ENCODE measurements at regions not wholly inside any gene's neighbourhood (a gene's known extent, or its start where the extent isn't known, plus 50 kb on each side); places are given as distances from the start of the nearest gene placed in this dataset.
"Not testable (repeated sequence)": the region's sequence is repeated elsewhere in the genome, so short reads cannot be mapped to it uniquely, and the experiment has no call there.

GRCh38 chr2:200184748-200185627 is 121.5 kb upstream of the SPATS2L start:
- no peak for DNase-seq
- no peak for ATAC-seq (ENCODE audit: poor library complexity)
- intact Hi-C loops (cut with DNase I) = no loop called here

GRCh38 chr2:200185628-200186000 is 120.9 kb upstream of the SPATS2L start:
- DNase-seq = no peak
- intact Hi-C loops (cut with DNase I) = no loop called here

GRCh38 chr2:200186002-200186401 is 120.5 kb upstream of the SPATS2L start:
- DNase-seq (no peak), ATAC-seq (ENCODE audit: poor library complexity) (no peak)
- intact Hi-C loops (cut with DNase I) = no loop called here

More at GRCh38 chr2:200185628-200186000, 120.9 kb upstream of the SPATS2L start:
- ATAC-seq (ENCODE audit: poor library complexity) = no peak

- DNase-seq (no peak), ATAC-seq (ENCODE audit: poor library complexity) (no peak)
- intact Hi-C loops (cut with DNase I) = no loop called here
These were observed 117.6 kb upstream of the SPATS2L start for GRCh38 chr2:200188876-200189275.

GRCh38 chr2:200189964-200190363 is 116.5 kb upstream of the SPATS2L start:
- DNase-seq (no peak), ATAC-seq (ENCODE audit: poor library complexity) (no peak)
- intact Hi-C loops (cut with DNase I) = no loop called here

GRCh38 chr2:200193331-200193730 is 113.2 kb upstream of the SPATS2L start:
- DNase-seq = no peak
- ATAC-seq (ENCODE audit: poor library complexity) = no peak
- intact Hi-C loops (cut with DNase I) = no loop called here

- ATAC-seq (ENCODE audit: poor library complexity) (no peak), DNase-seq (no peak)
- intact Hi-C loops (cut with DNase I) = no loop called here
These were observed 112.7 kb upstream of the SPATS2L start for GRCh38 chr2:200193791-200194190.

GRCh38 chr2:200194746-200195145 is 111.7 kb upstream of the SPATS2L start:
- DNase-seq (no peak), ATAC-seq (ENCODE audit: poor library complexity) (no peak)
- intact Hi-C loops (cut with DNase I) = no loop called here

GRCh38 chr2:200199005-200199404 is 107.5 kb upstream of the SPATS2L start:
- DNase-seq (no peak), ATAC-seq (ENCODE audit: poor library complexity) (no peak)
- intact Hi-C loops (cut with DNase I) = no loop called here

GRCh38 chr2:200199576-200200263 is 106.8 kb upstream of the SPATS2L start:
- ATAC-seq (ENCODE audit: poor library complexity) (no peak), DNase-seq (no peak)
- intact Hi-C loops (cut with DNase I) = no loop called here

GRCh38 chr2:200201839-200202238 is 104.7 kb upstream of the SPATS2L start:
- intact Hi-C loops (cut with DNase I); DNase-seq; ATAC-seq (ENCODE audit: poor library complexity): not testable (repeated sequence)

- intact Hi-C loops (cut with DNase I) = no loop called here
- DNase-seq (no peak), ATAC-seq (ENCODE audit: poor library complexity) (no peak)
These were observed 103.1 kb upstream of the SPATS2L start for GRCh38 chr2:200203381-200203827.

- intact Hi-C loops (cut with DNase I) = no loop called here
- ATAC-seq (ENCODE audit: poor library complexity) = no peak
- no peak for DNase-seq
These were observed 98.5 kb upstream of the SPATS2L start for GRCh38 chr2:200208041-200208440.

GRCh38 chr2:200209030-200209429 is 97.5 kb upstream of the SPATS2L start:
- ATAC-seq (ENCODE audit: poor library complexity) (no peak), DNase-seq (no peak)
- intact Hi-C loops (cut with DNase I) = no loop called here

GRCh38 chr2:200211643-200212042 is 94.8 kb upstream of the SPATS2L start:
- intact Hi-C loops (cut with DNase I) = no loop called here
- ATAC-seq (ENCODE audit: poor library complexity) = no peak

GRCh38 chr2:200212862-200213425 is 93.5 kb upstream of the SPATS2L start:
- DNase-seq (no peak), ATAC-seq (ENCODE audit: poor library complexity) (no peak)
- intact Hi-C loops (cut with DNase I) = no loop called here

More at GRCh38 chr2:200211643-200212042, 94.8 kb upstream of the SPATS2L start:
- DNase-seq = no peak

- DNase-seq = no peak
- intact Hi-C loops (cut with DNase I) = no loop called here
- no peak for ATAC-seq (ENCODE audit: poor library complexity)
These were observed 90.2 kb upstream of the SPATS2L start for GRCh38 chr2:200216310-200216709.

GRCh38 chr2:200217320-200217719 is 89.2 kb upstream of the SPATS2L start:
- DNase-seq (no peak), ATAC-seq (ENCODE audit: poor library complexity) (no peak)
- intact Hi-C loops (cut with DNase I) = no loop called here

GRCh38 chr2:200218645-200219044 is 87.8 kb upstream of the SPATS2L start:
- ATAC-seq (ENCODE audit: poor library complexity) (no peak), DNase-seq (no peak)
- intact Hi-C loops (cut with DNase I) = no loop called here
